ENCODE measurements at regions not wholly inside any gene's neighbourhood (a gene's known extent, or its start where the extent isn't known, plus 50 kb on each side); places are given as distances from the start of the nearest gene placed in this dataset.

DNA sequence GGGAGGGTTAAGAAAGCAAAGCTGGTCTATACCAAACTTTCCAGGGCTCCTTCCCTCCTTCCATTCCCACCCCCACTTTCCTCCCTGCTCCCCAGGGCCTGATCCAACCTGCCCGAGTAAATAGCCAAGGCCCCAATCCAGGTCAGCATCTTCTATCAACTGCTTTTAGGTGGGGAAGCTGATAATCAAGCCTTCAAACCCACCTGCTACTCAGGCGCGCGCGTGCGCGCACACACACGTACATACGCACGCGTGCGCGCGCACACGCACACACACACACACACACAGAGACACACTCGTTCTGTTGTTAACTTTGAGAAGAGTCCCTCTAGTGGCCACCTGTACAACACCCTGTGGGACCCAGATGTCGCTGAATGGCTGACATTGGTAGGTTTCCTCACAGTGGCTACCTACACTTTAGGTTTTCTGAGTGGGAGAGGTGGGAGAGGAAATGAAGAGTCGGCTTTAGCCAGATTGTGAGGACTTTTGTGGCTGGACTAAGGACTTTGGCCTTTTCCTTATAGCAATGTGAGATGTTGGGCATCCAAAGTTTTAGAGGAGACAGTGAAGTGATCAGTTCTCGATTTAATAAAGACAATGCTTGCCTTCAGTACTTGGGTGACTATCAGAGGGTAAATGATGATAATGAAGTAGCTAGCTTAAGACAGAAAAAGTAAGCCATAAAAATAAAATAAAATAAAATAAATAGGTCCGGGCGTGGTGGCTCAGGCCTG is 179.9 kb upstream of the C2CD4B start:
- no peak for TF ChIP-seq POLR2A (IDR thresholded peaks at IDR 0.05)
- TF ChIP-seq, protein P1, sequence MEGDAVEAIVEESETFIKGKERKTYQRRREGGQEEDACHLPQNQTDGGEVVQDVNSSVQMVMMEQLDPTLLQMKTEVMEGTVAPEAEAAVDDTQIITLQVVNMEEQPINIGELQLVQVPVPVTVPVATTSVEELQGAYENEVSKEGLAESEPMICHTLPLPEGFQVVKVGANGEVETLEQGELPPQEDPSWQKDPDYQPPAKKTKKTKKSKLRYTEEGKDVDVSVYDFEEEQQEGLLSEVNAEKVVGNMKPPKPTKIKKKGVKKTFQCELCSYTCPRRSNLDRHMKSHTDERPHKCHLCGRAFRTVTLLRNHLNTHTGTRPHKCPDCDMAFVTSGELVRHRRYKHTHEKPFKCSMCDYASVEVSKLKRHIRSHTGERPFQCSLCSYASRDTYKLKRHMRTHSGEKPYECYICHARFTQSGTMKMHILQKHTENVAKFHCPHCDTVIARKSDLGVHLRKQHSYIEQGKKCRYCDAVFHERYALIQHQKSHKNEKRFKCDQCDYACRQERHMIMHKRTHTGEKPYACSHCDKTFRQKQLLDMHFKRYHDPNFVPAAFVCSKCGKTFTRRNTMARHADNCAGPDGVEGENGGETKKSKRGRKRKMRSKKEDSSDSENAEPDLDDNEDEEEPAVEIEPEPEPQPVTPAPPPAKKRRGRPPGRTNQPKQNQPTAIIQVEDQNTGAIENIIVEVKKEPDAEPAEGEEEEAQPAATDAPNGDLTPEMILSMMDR (IDR thresholded peaks at IDR 0.05) = peak; percentile 58 to 82 (median 70)
- Histone ChIP-seq H3K9me3 (no peaks in the 10 kb centered on the region), H3K4me3 (no peak overlapping the region), H3K27me3 (no peaks in the 10 kb centered on the region), H3K36me3 (replicated peaks in 1 of 2; ENCODE audit: insufficient read depth in 1 of 2, low read depth in 2 of 2) (no peaks in the 10 kb centered on the region), H3K4me1 (no peaks in the 10 kb centered on the region), H3K27ac (no peak overlapping the region)
- peak; percentile 87 for ATAC-seq
- DNase-seq = peak; percentile 56 to 88 (median 82)
- WGBS, 2 donors = 18 to 26% methylated on average over 18 to 21 of the region's 21 CpGs
- intact Hi-C loops (cut with DNase I) = no loop called here

GRCh38 chr15:62346168-62346567 is 181.1 kb upstream of the C2CD4B start:
- TF ChIP-seq, protein P1 (IDR thresholded peaks at IDR 0.05) = no peak
- TF ChIP-seq POLR2A (IDR thresholded peaks at IDR 0.05) = no peak
- Histone ChIP-seq H3K9me3 (no peaks in the 10 kb centered on the region), H3K4me3 (no peak overlapping the region), H3K4me1 (no peaks in the 10 kb centered on the region), H3K27me3 (no peaks in the 10 kb centered on the region), H3K27ac (no peak overlapping the region), H3K36me3 (replicated peaks in 1 of 2; ENCODE audit: insufficient read depth in 1 of 2, low read depth in 2 of 2) (no peaks in the 10 kb centered on the region)
- ATAC-seq (no peak), DNase-seq (no peak)
- intact Hi-C loops (cut with DNase I) = no loop called here
- WGBS, 2 donors = 68 to 72% methylated on average over 1 of the region's 1 CpG

DNA sequence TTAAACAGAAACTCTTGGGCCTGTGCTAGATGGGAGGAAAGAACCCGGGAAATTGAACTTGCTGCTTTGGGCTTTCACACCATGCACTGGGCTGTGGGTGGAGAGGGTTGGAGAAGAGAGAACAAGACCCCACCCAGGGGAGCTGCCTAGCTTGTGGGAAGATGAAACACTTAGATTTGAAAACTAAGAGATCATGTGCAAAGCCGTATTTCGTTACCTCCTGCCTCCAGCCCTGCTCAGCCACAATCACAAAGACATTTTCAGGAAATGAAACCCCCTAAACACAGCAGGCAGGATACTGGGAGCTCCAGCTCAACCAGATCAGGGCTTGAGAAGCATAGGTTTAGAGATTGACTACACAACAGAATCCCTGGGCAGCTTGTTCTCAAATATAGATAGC is 183.0 kb upstream of the C2CD4B start:
- DNase-seq (no peak), ATAC-seq (no peak)
- no peaks in the 10 kb centered on the region for H3K4me1 ChIP-seq
- no peaks in the 10 kb centered on the region for H3K9me3 ChIP-seq
- intact Hi-C loops (cut with DNase I) = no loop called here
- TF ChIP-seq POLR2A (IDR thresholded peaks at IDR 0.05) = no peak
- TF ChIP-seq, protein P1 (IDR thresholded peaks at IDR 0.05) = no peak
- H3K4me3 ChIP-seq = no peak overlapping the region
- no peaks in the 10 kb centered on the region for H3K36me3 ChIP-seq (replicated peaks in 1 of 2; ENCODE audit: insufficient read depth in 1 of 2, low read depth in 2 of 2)
- no peaks in the 10 kb centered on the region for H3K27me3 ChIP-seq
- H3K27ac ChIP-seq = no peak overlapping the region
- 81 to 88% methylated on average over 3 of the region's 3 CpGs for WGBS, 2 donors

- no peaks in the 10 kb centered on the region for H3K27me3 ChIP-seq
- WGBS, 2 donors = 62 to 77% methylated on average over 3 of the region's 3 CpGs
- TF ChIP-seq POLR2A (IDR thresholded peaks at IDR 0.05) = no peak
- TF ChIP-seq, protein P1 (IDR thresholded peaks at IDR 0.05) = no peak
- no peak for ATAC-seq
- no peak overlapping the region for H3K27ac ChIP-seq
- intact Hi-C loops (cut with DNase I) = no loop called here
- no peak for DNase-seq
- no peaks in the 10 kb centered on the region for H3K36me3 ChIP-seq (replicated peaks in 1 of 2; ENCODE audit: insufficient read depth in 1 of 2, low read depth in 2 of 2)
- no peak overlapping the region for H3K4me3 ChIP-seq
- H3K4me1 ChIP-seq = no peaks in the 10 kb centered on the region
- no peaks in the 10 kb centered on the region for H3K9me3 ChIP-seq
Measured at GRCh38 chr15:62348623-62349022, 183.5 kb upstream of the C2CD4B start.

DNA sequence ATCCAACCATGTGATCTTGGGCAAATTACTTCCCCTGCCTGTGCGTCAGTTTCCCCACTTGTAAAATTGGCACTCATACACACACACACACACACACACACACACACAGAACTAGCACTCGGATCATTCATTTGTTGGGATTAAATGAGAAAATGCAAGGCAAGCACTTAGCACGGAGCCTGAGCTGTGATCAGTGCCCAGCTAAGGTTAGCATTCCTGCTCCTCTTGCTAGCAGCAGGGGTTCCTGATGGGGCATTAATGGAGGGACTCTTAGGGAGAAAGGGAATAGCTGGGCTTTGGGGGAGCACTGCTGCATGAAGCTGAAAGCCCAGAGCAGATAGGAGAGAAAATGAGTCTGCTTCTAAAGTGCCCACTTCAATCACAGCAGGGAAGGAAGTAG is 187.7 kb upstream of the C2CD4B start:
- WGBS, 2 donors = 56 to 70% methylated on average over 3 of the region's 3 CpGs

More for the DNA sequence above, 187.7 kb upstream of the C2CD4B start:
- H3K4me1 ChIP-seq = no peaks in the 10 kb centered on the region
- no peaks in the 10 kb centered on the region for H3K36me3 ChIP-seq (replicated peaks in 1 of 2; ENCODE audit: insufficient read depth in 1 of 2, low read depth in 2 of 2)
- no peaks in the 10 kb centered on the region for H3K27me3 ChIP-seq
- no peaks in the 10 kb centered on the region for H3K9me3 ChIP-seq
- H3K4me3 ChIP-seq = no peak overlapping the region
- ATAC-seq = no peak
- intact Hi-C loops (cut with DNase I) = no loop called here
- DNase-seq = no peak
- H3K27ac ChIP-seq = no peak overlapping the region
- TF ChIP-seq POLR2A (IDR thresholded peaks at IDR 0.05) = no peak
- TF ChIP-seq, protein P1 (IDR thresholded peaks at IDR 0.05) = no peak

Measured in body of pancreas (tissue), 4 donors.